ENCODE measurements at regions not wholly inside any gene's neighbourhood (a gene's known extent, or its start where the extent isn't known, plus 50 kb on each side); places are given as distances from the start of the nearest gene placed in this dataset.

- no peak overlapping the region for H3K14ac ChIP-seq (ENCODE audit: insufficient read depth, low read length)
- Mint-ChIP-seq H3K4me1 (no peaks in the 10 kb centered on the region), H3K36me3 (ENCODE audit: insufficient read depth in 1 of 3, low read depth in 3 of 3) (peaks cover 0 to 1% (median 0%) of the 10 kb centered on the region in 3 experiments; a peak in 2 of 7 replicates), H3K27me3 (ENCODE audit: low read depth) (no peaks in the 10 kb centered on the region), H3K27ac (no peak overlapping the region), H3K9me3 (peaks cover 20 to 24% of the 10 kb centered on the region in 2 experiments; a peak in 4 of 5 replicates), H3K4me3 (no peak overlapping the region)
- no peak overlapping the region for H2BK120ac ChIP-seq (ENCODE audit: low read depth, low read length, poor library complexity, severe bottlenecking)
- no peaks in the 10 kb centered on the region for H4K20me1 ChIP-seq (ENCODE audit: control insufficient read depth, insufficient read depth, insufficient read length)
- H3K9me3 ChIP-seq (ENCODE audit: control insufficient read depth, low read depth, low read length), result no peaks in the 10 kb centered on the region
- H2AK5ac ChIP-seq (ENCODE audit: insufficient read length, low read length), result no peak overlapping the region
- no peak overlapping the region for H3K27ac ChIP-seq (ENCODE audit: insufficient read length, low read depth, low read length)
- no peak overlapping the region for H3K4ac ChIP-seq (ENCODE audit: low read depth, low read length)
- H3K79me1 ChIP-seq (ENCODE audit: insufficient read depth, low read depth, low read length, poor library complexity, severe bottlenecking), result no peaks in the 10 kb centered on the region
- H2AFZ ChIP-seq (ENCODE audit: low read length), result no peak overlapping the region
- no peak overlapping the region for H3T11ph ChIP-seq (ENCODE audit: low read length)
- H2BK12ac ChIP-seq (ENCODE audit: insufficient read length, low read depth, low read length), result no peak overlapping the region
- no peak overlapping the region for H2BK20ac ChIP-seq (ENCODE audit: low read depth, low read length, poor library complexity, severe bottlenecking)
- H3K27me3 ChIP-seq (ENCODE audit: insufficient read depth, low read length), result no peaks in the 10 kb centered on the region
- no peaks in the 10 kb centered on the region for H3K79me2 ChIP-seq (ENCODE audit: insufficient read depth, low read length)
- H3K4me2 ChIP-seq (ENCODE audit: insufficient read depth, insufficient read length, low read length), result no peak overlapping the region
- no peaks in the 10 kb centered on the region for H3K23me2 ChIP-seq (ENCODE audit: insufficient read length, low read depth, low read length, poor library complexity, severe bottlenecking)
- no peak overlapping the region for H2BK5ac ChIP-seq (ENCODE audit: insufficient read length, low read length)
- H2BK15ac ChIP-seq (ENCODE audit: low read depth, low read length), result no peak overlapping the region
- no peak overlapping the region for H3K56ac ChIP-seq (ENCODE audit: insufficient read length, low read depth, low read length)
- H3K9ac ChIP-seq (ENCODE audit: extremely low read depth, insufficient read length, low read length), result no peak overlapping the region
- no peak for TF ChIP-seq CTCF (conservative IDR thresholded peaks at IDR 0.05)
- no peak overlapping the region for H3K23ac ChIP-seq (ENCODE audit: insufficient read length, low read depth, low read length)
- no peak overlapping the region for H4K91ac ChIP-seq (ENCODE audit: insufficient read length, low read depth, low read length)
- WGBS (ENCODE audit: extremely low coverage, insufficient read length, low lambda C conversion rate), result no CpG with 5 or more reads among the region's 1 CpG
- no peak overlapping the region for H4K5ac ChIP-seq (ENCODE audit: insufficient read length, low read depth, low read length)
- H3K18ac ChIP-seq (ENCODE audit: insufficient read length, low read depth, low read length), result no peak overlapping the region
- no peaks in the 10 kb centered on the region for H3K4me1 ChIP-seq (ENCODE audit: insufficient read depth, low read length)
- no peak for DNase-seq
- H4K8ac ChIP-seq (replicated peaks; ENCODE audit: insufficient read length, low read depth, low read length), result no peak overlapping the region
Observed at GRCh38 chr5:40017135-40017534, 592.4 kb upstream of the DAB2 start.

Measured in H9 (cell line).